Hindlimb muscle (tissue), 1 donor: ENCODE measurements at regions not wholly inside any gene's neighbourhood (a gene's known extent, or its start where the extent isn't known, plus 50 kb on each side); places are given as distances from the start of the nearest gene placed in this dataset.

Source experiments
- DNase-seq: peaks from one replicate; pipeline ENCODE4 v3.0.0-alpha.2; 2013

DNA sequence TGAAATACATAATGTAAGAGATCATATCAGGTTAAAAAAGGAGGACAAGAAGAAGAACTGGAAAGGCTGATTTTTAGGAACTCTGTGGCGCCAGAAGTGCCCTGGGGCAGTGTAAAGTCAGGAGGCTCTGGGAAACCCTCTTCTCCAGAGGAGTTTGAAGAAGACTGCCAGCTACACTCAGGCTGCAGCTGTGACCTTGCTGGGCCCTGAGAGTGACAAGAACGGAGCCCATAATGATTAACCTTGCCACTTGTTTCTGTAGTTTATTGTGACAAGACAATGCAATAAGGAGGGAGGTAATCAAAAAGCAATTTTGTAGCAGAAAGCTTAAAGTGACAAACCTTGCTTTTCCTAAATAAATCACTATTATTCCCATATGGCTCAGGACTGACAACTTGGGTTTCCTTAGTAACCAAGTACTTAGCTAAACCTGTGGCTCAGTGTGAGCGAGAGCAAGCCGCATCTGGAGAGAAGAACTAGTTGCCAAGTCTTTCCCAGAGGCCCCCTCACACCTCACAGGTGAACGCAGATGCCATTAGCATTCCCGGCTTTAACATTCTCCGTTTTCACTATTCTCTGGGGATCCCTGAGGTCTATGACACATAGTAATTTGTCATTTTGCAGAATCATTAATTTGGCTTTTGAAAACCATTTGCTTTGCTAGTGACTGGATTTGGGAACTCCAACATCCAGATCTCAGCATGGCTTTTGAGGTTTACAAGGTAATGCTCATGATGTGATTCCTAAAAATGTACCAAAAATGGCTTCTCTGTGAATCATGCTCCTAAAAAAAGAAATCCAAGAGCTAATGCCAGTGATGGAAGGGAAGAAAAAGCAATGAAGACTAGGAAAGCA is 115.9 kb downstream of the OMA1 start:
- no peak for DNase-seq

GRCh38 chr1:58426918-58427317 is 119.6 kb downstream of the OMA1 start:
- no peak for DNase-seq

DNA sequence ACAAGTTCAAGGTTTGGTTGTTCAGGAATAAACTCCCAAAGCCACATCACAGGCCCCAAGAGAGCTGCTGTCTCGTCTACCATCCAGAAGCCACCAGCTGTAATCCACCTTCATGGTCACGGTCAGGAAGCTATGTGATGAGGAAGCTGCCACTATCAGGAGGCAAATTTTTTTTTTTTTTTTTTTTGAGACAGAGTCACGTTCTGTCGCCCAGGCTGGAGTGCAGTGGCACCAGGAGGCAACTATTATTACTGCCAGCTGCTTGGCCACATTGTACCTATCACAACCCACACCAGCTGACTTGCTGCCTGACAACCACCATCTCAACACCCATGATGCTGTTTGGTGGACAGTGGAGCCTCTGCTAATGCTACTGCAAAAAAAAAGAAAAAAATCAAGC is 124.1 kb downstream of the OMA1 start:
- no peak for DNase-seq

- no peak for DNase-seq
Measured at GRCh38 chr1:58418283-58419228, 128.0 kb downstream of the OMA1 start.

DNA sequence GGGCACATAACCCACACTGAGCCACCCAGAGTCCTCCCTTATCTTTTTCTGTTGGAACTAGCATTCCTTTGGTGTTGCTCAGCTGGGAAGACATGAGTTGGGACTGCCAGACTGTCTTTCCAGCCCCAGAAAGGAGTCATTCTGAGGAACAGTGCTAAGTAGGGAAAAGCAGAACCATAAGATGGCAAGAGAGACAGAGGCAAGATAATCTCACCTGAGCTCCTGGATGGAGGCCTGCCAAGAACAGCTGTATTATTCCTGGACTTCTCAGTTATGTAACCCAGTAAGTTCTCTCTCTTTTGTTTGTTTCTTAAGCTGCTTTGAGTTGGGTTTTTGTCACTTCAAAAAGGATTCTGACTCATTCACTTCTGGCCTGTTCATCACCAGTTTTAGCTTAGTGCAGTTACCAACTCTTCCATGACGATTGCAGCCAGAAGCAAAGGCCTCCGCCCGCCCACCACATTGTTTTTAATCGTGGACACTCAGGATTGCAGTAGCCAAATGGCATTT is 134.4 kb downstream of the OMA1 start:
- DNase-seq = no peak

DNA sequence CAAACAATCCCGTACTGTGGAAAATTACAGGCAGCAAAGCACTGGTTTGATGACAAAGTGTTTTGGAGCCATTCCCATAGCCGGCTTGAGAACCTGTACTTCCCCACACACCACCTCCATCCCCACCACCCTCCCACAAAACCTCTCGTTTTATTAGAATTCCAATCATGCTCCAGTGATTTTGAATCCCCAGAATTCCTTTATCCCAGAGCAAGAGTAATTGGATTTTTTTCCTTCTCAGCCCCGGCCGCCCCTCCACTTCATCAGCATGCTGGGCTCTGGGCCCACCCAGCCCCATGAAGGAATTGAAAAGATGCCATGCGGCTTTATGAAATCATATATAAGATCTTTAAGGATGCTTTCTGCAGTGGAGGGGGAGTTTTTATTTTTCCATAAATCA is 136.6 kb downstream of the OMA1 start:
- peak; percentile 40 for DNase-seq

GRCh38 chr1:58409336-58409735 is 137.2 kb downstream of the OMA1 start:
- peak; percentile 32 for DNase-seq

DNA sequence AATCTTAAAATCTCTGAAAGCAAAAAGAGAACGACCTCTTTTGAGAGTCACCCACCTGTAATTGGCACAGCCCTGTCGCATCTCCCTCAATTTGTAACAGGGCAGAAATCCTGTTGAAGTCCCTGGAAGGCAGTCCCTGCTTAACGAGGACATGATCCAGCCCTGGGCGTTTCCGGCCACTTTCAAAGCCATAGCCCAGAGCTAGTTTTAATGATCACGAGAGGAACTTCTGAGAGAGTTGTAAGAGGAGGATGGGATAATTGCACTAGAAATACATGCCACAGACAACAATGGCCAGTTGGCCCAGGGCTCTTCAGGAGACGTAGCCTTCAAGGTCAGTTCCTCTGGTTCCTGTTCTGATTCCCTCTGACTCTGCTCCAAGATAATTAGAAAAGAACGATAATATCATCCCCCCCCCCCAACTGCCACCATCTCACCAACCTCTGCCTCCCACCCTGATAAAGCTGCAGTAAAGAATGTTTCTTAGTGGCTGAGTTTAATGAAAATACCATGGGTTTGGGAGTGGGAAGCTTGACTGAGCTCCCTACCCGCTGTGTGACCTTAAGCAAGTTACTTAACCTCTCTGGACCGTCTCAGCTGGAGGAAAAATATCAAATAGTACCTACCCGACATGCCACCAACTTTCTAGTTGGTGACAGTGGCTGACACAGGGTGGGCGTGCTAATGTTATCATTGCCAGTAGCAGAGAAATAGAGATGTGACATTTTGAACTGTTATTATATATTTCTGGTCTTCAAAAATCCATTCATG is 140.0 kb downstream of the OMA1 start:
- DNase-seq = no peak

DNA sequence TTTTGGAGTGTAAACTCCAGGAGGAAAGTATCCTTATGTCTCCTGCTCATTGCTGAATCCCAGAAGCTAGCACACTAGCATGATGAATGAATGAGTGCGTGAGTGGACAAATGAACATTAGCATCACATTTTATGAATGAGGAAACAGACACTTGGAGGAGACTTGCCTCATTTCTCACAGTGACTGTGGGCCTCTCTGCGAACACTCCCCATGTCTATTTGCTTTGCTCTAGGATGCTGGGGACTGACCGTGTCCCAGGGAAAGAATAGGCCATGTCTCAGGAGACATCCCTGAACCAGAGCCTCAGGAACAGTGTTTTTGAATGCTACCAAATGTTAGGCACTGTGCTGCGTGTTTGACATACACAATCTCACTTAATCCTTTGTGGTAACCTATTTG is 140.9 kb downstream of the OMA1 start:
- DNase-seq = no peak

DNA sequence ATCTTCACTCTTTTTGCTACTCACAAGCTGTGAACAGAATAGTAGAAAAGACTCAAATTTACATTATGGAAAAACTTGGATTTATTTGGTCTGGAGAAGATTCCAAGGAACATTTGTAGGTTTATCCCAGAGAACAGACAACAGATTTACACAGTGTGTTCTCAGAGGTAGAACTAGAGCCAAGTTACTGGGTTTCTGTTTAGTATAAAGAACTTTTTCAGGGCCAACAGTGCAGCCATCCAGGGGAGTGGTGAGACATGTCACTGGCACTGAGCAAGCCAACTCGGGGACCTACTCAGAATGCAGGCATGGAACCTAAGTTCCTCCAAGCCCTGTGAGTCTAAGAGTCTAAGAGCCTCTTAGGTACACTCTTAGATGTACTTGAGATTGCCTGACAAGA is 142.6 kb downstream of the OMA1 start:
- no peak for DNase-seq

- DNase-seq = no peak
Measured at GRCh38 chr1:58402444-58402843, 144.1 kb downstream of the OMA1 start.

DNA sequence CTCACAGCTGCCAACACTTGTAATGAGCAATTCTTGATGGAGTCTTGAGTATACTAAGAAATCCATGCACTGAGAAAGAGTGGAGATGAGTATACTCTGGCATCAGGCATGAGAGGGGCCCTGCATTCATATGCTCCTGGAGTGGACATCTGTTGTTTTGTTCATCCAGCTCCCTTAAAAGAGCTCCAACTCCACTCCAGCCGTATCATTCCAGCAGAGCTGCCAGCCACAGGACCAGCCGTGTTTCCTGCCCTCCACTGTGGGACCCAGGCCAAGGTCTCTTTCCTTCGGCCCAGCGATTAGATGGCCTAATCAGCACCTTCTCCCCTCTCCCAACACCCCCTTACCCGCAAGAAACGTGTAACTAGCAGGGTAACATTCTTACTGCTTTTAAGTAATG is 144.5 kb downstream of the OMA1 start:
- DNase-seq = no peak

GRCh38 chr1:58399176-58399575 is 147.3 kb downstream of the OMA1 start:
- no peak for DNase-seq

DNA sequence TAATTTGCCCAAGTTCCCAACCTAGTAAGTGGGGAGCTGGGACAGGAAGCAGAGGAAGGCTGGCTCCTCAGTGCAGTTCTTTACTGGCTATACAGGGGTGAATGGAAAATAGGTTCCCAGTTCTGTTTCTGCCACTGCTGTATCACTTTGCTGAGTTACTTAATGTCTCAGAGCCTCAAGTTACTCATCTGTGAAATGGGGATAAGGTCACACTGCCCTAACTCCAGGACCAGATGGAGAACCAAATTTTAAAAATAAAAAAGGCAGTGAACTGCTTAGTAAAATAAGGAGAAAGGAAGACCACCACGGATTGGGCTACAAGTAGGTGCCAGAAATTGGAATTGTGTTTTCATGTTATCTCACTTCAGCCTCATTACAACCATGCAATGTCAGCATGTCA is 147.8 kb downstream of the OMA1 start:
- no peak for DNase-seq

GRCh38 chr1:58397187-58397820 is 149.2 kb downstream of the OMA1 start:
- DNase-seq = no peak

DNA sequence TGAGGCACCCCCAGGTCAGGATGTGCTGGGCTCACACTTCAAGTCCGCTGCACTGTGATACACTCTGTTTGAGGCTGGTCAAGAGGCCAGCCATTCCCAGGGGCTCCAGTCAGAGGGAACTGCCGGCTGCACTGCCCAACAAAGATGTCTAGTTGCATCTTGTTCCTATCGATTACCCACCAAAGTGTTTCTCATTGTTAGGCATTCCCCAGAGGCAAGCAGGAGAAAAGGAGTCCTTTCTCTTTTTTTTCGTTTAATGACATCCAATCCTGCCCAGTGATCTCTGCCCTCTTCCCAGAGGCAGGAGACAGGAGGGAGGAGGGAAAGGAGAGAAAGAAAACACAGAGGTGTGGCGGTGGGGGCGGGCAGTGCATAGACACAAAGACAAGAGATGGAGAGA is 150.4 kb downstream of the OMA1 start:
- DNase-seq = no peak

- no peak for DNase-seq
Measured at GRCh38 chr1:58395355-58395754, 151.2 kb downstream of the OMA1 start.

GRCh38 chr1:58392083-58392482 is 154.4 kb downstream of the OMA1 start:
- DNase-seq = no peak

DNA sequence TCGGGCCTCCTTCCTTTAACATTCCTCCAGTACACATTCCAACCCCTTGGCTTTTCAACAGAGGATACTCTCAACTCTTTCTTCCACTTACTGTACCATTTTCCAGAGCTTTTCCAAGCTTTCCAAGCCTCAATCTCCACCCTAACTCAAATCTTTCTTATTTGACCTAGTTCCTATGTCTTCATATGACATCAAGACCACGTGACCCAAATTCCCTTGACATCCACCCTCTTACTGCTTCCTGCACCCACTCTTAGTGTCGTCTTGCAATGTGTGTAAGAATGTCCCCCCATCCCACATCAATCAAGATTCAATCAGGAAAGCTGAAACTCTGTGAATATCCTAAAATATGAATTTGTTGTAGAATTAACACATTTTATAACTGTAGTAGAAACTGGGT is 155.0 kb downstream of the OMA1 start:
- DNase-seq = no peak

DNA sequence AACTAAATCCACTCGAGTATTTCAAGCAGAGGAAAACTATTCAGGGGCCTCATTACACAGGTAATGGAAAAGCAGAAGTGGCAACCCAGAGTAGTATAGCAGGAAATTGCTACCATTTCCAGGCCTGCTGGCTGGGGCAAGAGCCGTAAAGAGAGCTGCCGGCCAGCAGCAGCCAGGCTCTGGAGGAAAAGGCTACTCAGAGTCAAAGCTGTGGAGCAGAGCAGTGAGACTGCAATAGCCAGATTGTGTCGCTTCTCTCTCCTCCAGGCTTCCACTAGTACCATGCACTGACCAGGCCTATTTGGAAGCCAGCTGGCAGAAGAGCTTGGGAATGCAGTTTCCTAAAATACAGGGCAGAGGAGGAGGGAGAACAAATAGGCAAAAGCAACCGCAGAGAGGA is 155.5 kb downstream of the OMA1 start:
- DNase-seq = no peak

- DNase-seq = no peak
Measured at GRCh38 chr1:58390091-58390490, 156.4 kb downstream of the OMA1 start.

- DNase-seq = no peak
Measured at GRCh38 chr1:58380345-58380744, 166.2 kb downstream of the OMA1 start.
